ENCODE measurements at regions not wholly inside any gene's neighbourhood (a gene's known extent, or its start where the extent isn't known, plus 50 kb on each side); places are given as distances from the start of the nearest gene placed in this dataset.

GRCh38 chr3:166444756-166445155 lies 607.5 kb upstream of the BCHE start:
- H3K9ac ChIP-seq (ENCODE audit: low read depth, low read length) = no peak overlapping the region
- H3K79me1 ChIP-seq (ENCODE audit: low read depth in 1 of 2, low read length in 2 of 2) = no peaks in the 10 kb centered on the region
- ATAC-seq (ENCODE audit: low read depth) = no peak
- no peaks in the 10 kb centered on the region for H3K9me1 ChIP-seq (ENCODE audit: insufficient read depth, low read length)
- dilution Hi-C loops (cut with HindIII; ENCODE audit: low sequenced_read_pairs, unreplicated experiment) (no loop called here), in situ Hi-C loops (cut with MboI; ENCODE audit: low sequenced_read_pairs) (no loop called here), intact Hi-C loops (cut with micrococcal nuclease) (no loop called here)
- no CpG with 5 or more reads among the region's 9 CpGs for WGBS, 2 experiments (ENCODE audit: extremely low coverage in 2 of 2, insufficient read length in 1 of 2)
- 0 out of 2 replicates have a peak, but pooled peaks cover 4% of the 10 kb centered on the region for H3K9me3 ChIP-seq (ENCODE audit: control insufficient read depth, insufficient read depth, low read length)
- no peak overlapping the region for H3K56ac ChIP-seq (ENCODE audit: extremely low read depth, insufficient read depth, low read length)
- H4K5ac ChIP-seq (ENCODE audit: low read depth, low read length) = no peak overlapping the region
- no peak overlapping the region for H3K27ac ChIP-seq (ENCODE audit: insufficient read depth, low read length)
- H3K14ac ChIP-seq (replicated peaks; ENCODE audit: low read depth, low read length) = no peak overlapping the region
- no peak overlapping the region for H3K4me3 ChIP-seq (ENCODE audit: insufficient read depth, low read depth, low read length)
- DNase-seq = peak; percentile 1
- no peaks in the 10 kb centered on the region for H4K20me1 ChIP-seq (ENCODE audit: insufficient read depth, low read length)
- H3K23ac ChIP-seq (ENCODE audit: low read depth, low read length) = no peak overlapping the region
- no peak overlapping the region for H4K91ac ChIP-seq (ENCODE audit: insufficient read depth, low read depth, low read length)
- TF ChIP-seq CEBPB (IDR thresholded peaks at IDR 0.05; ENCODE audit: low read depth, low read length) = no peak
- no peak for TF ChIP-seq RAD21 (IDR thresholded peaks at IDR 0.05; ENCODE audit: low read length)
- TF ChIP-seq CHD1 (IDR thresholded peaks at IDR 0.05; ENCODE audit: low read depth, low read length) = no peak
- TF ChIP-seq, protein P1, sequence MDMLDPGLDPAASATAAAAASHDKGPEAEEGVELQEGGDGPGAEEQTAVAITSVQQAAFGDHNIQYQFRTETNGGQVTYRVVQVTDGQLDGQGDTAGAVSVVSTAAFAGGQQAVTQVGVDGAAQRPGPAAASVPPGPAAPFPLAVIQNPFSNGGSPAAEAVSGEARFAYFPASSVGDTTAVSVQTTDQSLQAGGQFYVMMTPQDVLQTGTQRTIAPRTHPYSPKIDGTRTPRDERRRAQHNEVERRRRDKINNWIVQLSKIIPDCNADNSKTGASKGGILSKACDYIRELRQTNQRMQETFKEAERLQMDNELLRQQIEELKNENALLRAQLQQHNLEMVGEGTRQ (IDR thresholded peaks at IDR 0.05; ENCODE audit: low read depth, low read length) = no peak
- TF ChIP-seq FOS (IDR thresholded peaks at IDR 0.05; ENCODE audit: low read depth, low read length) = no peak
- no peak for TF ChIP-seq MAFK (IDR thresholded peaks at IDR 0.05; ENCODE audit: low read depth, low read length)
- TF ChIP-seq SMC3 (IDR thresholded peaks at IDR 0.05; ENCODE audit: low read depth, low read length) = no peak
- TF ChIP-seq NFE2L2 (IDR thresholded peaks at IDR 0.05; ENCODE audit: low read depth, low read length) = no peak
- no peak for TF ChIP-seq RFX5 (IDR thresholded peaks at IDR 0.05; ENCODE audit: low read depth, low read length)
- no peak for TF ChIP-seq MAZ (IDR thresholded peaks at IDR 0.05; ENCODE audit: borderline replicate concordance, low read depth, low read length)
- no peak for TF ChIP-seq RCOR1 (IDR thresholded peaks at IDR 0.05; ENCODE audit: insufficient replicate concordance, low read length)
- TF ChIP-seq, protein P2, sequence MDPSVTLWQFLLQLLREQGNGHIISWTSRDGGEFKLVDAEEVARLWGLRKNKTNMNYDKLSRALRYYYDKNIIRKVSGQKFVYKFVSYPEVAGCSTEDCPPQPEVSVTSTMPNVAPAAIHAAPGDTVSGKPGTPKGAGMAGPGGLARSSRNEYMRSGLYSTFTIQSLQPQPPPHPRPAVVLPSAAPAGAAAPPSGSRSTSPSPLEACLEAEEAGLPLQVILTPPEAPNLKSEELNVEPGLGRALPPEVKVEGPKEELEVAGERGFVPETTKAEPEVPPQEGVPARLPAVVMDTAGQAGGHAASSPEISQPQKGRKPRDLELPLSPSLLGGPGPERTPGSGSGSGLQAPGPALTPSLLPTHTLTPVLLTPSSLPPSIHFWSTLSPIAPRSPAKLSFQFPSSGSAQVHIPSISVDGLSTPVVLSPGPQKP (IDR thresholded peaks at IDR 0.05; ENCODE audit: borderline replicate concordance, low read depth, low read length) = no peak
- no peak for TF ChIP-seq BHLHE40 (IDR thresholded peaks at IDR 0.05; ENCODE audit: low read depth, low read length)
- TF ChIP-seq, protein P3, sequence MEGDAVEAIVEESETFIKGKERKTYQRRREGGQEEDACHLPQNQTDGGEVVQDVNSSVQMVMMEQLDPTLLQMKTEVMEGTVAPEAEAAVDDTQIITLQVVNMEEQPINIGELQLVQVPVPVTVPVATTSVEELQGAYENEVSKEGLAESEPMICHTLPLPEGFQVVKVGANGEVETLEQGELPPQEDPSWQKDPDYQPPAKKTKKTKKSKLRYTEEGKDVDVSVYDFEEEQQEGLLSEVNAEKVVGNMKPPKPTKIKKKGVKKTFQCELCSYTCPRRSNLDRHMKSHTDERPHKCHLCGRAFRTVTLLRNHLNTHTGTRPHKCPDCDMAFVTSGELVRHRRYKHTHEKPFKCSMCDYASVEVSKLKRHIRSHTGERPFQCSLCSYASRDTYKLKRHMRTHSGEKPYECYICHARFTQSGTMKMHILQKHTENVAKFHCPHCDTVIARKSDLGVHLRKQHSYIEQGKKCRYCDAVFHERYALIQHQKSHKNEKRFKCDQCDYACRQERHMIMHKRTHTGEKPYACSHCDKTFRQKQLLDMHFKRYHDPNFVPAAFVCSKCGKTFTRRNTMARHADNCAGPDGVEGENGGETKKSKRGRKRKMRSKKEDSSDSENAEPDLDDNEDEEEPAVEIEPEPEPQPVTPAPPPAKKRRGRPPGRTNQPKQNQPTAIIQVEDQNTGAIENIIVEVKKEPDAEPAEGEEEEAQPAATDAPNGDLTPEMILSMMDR (conservative IDR thresholded peaks at IDR 0.05; ENCODE audit: low read depth, low read length) = no peak
- no peak for TF ChIP-seq MXI1 (IDR thresholded peaks at IDR 0.05; ENCODE audit: borderline replicate concordance, low read depth, low read length)
- no peak for TF ChIP-seq POLR2A (IDR thresholded peaks at IDR 0.05; ENCODE audit: low read depth, low read length)
- no TSS peak for BruUV-seq (replicated peaks)
- ChIA-PET POLR2A (ENCODE audit: unreplicated experiment) (no interaction called here), CTCF (no interaction called here)
- H2AK5ac ChIP-seq (ENCODE audit: low read depth, low read length) = no peak overlapping the region
- no peak overlapping the region for H4K8ac ChIP-seq (ENCODE audit: low read depth in 2 of 2, low read length in 2 of 2)
- H3K4me1 ChIP-seq (ENCODE audit: control insufficient read depth, insufficient read depth, low read length) = peaks cover 2% of the 10 kb centered on the region
- H2BK15ac ChIP-seq (ENCODE audit: low read depth, low read length) = no peak overlapping the region
- H3K4me2 ChIP-seq (ENCODE audit: low read depth, low read length) = no peak overlapping the region
- no peak overlapping the region for H3K4ac ChIP-seq (ENCODE audit: low read depth, low read length)
- no peak overlapping the region for H3K18ac ChIP-seq (ENCODE audit: low read depth, low read length)
- H2BK120ac ChIP-seq (ENCODE audit: low read depth, low read length) = no peak overlapping the region
- H3K36me3 ChIP-seq (ENCODE audit: control insufficient read depth, insufficient read depth, low read length) = no peaks in the 10 kb centered on the region
- no peak overlapping the region for H2AK9ac ChIP-seq (replicated peaks; ENCODE audit: low read depth, low read length, poor library complexity)
- H2BK5ac ChIP-seq (ENCODE audit: low read depth, low read length, poor library complexity, severe bottlenecking) = no peak overlapping the region
- no peak overlapping the region for H2BK20ac ChIP-seq (ENCODE audit: low read depth, low read length)
- H3K27me3 ChIP-seq (ENCODE audit: control insufficient read depth, insufficient read depth, low read length) = no peaks in the 10 kb centered on the region
- no peak overlapping the region for H2AFZ ChIP-seq (replicated peaks; ENCODE audit: low read length, poor library complexity)

Measured in IMR-90 (cell line).